ENCODE measurements at regions not wholly inside any gene's neighbourhood (a gene's known extent, or its start where the extent isn't known, plus 50 kb on each side); places are given as distances from the start of the nearest gene placed in this dataset.

DNA sequence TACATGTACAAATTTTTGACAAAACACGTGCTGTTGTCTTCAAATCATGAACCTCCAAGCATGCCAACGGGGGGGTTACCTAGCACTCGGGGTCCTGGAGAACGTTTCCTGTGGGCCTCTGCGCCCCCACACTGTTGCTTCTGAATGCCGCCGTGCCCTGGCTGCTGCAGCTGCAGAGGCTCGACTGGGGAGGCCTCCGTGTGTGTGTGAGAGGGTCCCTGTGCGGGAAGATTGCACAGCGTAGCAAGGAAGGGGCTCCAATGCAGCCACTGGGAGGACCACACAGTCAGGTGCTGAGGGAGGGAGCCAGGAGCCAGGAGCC is 1322.2 kb downstream of the TBC1D22A start:
- TF ChIP-seq, protein P1, sequence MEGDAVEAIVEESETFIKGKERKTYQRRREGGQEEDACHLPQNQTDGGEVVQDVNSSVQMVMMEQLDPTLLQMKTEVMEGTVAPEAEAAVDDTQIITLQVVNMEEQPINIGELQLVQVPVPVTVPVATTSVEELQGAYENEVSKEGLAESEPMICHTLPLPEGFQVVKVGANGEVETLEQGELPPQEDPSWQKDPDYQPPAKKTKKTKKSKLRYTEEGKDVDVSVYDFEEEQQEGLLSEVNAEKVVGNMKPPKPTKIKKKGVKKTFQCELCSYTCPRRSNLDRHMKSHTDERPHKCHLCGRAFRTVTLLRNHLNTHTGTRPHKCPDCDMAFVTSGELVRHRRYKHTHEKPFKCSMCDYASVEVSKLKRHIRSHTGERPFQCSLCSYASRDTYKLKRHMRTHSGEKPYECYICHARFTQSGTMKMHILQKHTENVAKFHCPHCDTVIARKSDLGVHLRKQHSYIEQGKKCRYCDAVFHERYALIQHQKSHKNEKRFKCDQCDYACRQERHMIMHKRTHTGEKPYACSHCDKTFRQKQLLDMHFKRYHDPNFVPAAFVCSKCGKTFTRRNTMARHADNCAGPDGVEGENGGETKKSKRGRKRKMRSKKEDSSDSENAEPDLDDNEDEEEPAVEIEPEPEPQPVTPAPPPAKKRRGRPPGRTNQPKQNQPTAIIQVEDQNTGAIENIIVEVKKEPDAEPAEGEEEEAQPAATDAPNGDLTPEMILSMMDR (IDR thresholded peaks at IDR 0.05; ENCODE audit: low read depth, low read length, poor library complexity, severe bottlenecking) = no peak
- TF ChIP-seq EZH2phosphoT487 (IDR thresholded peaks at IDR 0.05; ENCODE audit: borderline replicate concordance, low read length) = no peak
